Fibroblast of gingiva (primary cell): ENCODE measurements at regions not wholly inside any gene's neighbourhood (a gene's known extent, or its start where the extent isn't known, plus 50 kb on each side); places are given as distances from the start of the nearest gene placed in this dataset.

Source experiments
- DNase-seq: peaks from one replicate; pipeline ENCODE4 v3.0.0-alpha.2; 2011; ENCODE audit warnings: low read depth

- no peak for DNase-seq
Observed at GRCh38 chr2:128984081-128984480, 665.4 kb upstream of the HS6ST1 start.

DNA sequence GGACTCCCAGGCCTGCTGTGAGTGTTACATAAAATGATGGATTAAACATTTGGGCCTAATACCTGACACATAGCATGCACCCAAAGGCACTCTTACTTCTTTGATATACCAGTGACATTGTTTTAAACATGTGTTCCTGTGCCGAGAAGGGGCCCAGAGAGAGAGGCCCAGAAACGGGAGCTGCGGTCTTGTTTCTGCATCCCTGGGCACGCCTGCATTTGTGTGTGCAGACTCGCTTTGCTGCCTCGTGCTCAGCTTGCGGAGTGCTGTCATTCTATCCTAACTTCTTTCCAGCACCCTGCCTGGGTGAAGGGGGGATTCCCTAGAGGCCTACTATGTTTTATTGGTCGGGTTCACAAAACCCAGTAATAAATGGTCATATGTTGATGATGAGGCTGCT lies 666.2 kb upstream of the HS6ST1 start:
- no peak for DNase-seq

GRCh38 chr2:128986026-128986715 lies 667.5 kb upstream of the HS6ST1 start:
- DNase-seq = no peak

- DNase-seq = no peak
Observed at GRCh38 chr2:128986867-128987268, 668.2 kb upstream of the HS6ST1 start.

DNA sequence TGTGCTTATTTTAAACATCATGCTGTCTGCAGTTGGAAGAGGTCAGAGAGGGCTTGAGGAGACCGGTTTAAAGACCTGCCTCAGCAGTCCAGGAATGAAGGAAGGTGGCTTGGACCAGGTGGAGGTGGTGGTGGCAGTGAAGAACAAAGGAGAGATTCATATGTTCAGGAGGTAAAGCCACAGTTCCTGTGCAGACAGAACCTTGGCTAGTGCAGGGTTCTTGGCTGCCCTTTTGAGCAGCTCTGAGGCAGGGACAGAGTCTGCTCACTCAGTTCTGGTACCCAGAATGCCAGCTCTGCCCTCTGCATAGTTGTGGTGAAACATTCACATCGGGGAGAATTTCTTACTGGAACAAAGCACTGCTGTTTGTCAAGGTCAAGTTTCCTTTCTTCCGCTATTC lies 669.7 kb upstream of the HS6ST1 start:
- no peak for DNase-seq

DNA sequence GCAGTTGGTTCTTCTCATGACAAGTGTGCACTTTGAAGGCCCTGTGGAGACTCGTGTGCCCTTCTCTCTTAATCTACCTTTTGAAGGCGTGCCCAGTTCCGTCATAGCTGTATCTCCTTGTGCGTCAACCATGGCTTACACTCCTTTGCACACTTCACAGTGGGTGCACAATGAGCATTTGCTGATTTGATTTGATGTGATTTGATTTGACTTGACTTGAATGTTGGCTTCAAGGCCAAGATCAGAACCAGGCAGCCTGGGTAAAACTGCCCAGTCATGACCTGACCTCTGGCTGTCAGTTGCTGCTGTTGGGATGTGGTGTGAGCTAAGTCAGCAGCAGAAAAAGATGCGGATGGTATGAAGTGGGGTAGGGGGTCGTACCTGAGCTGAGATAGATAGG lies 670.3 kb upstream of the HS6ST1 start:
- DNase-seq = no peak

GRCh38 chr2:128995086-128995485 lies 676.4 kb upstream of the HS6ST1 start:
- DNase-seq = no peak

DNA sequence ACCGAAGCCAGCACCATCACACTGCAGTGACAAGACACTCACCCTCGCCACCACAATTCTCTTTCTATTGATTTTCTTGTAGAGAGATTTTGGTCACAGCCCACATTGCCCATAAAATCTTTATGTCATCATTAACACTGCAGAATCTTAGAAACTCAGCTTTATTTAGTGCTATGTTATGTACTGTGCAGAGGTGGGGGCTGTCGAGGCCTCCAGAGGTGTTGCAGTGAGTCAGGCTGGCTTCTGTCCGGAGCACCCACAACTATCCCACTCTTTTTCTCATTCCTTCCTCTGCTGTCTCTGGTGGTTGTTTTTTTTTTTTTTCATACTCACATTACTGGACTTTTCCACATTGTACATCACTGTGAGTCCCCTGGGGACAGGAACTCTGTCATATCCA lies 677.4 kb upstream of the HS6ST1 start:
- DNase-seq = no peak

- DNase-seq = no peak
Observed at GRCh38 chr2:128997166-128997866, 678.6 kb upstream of the HS6ST1 start.

- DNase-seq = no peak
Observed at GRCh38 chr2:129001926-129002325, 683.3 kb upstream of the HS6ST1 start.

GRCh38 chr2:129002751-129003150 lies 684.1 kb upstream of the HS6ST1 start:
- no peak for DNase-seq

DNA sequence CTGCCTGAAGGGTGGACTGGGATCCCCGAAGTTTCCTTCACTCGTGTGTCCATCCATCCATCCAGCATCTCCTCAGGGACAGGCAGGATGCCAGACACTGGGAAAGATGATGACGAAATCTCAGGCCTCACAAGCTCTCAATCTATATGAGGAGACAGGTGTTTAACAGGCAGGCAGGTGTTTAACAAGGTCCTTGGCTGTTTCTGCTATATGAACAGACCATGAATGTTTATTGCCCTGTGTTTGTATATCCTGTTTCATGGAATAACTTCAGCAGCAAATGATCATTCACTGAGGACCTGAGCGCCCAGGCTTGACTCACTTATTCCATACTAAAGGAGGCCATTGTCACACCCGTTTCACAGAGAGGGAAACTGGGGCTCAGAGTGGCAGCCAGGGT lies 685.8 kb upstream of the HS6ST1 start:
- DNase-seq = no peak

DNA sequence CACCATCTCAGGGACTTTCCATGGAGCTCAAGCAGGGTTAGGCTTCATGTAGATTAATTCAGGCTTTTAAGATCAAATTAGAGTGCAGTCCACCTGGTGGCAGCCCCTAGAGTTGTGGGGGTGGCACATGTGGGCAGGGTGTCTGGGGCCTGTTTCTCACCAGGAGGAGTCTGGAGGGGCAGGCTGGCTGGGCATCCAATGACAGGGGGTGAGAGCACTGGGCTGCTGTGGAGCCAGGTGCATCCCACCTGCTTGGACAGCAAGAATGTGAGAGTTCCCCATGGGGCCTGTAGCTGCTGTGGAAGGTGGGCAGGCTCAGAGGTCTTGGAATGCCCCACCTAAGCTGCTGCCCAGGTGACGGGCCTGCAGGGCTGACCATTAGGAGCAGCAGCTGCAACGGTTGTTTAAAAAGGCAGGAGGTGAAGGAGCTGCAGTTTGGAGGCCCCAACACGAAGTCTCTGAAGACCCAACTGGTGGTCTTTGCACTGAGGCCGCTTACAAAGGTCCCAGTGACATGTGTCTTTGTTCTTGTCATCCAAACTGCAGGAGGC lies 686.3 kb upstream of the HS6ST1 start:
- no peak for DNase-seq

GRCh38 chr2:129006135-129006886 lies 687.6 kb upstream of the HS6ST1 start:
- no peak for DNase-seq

GRCh38 chr2:129006901-129007300 lies 688.2 kb upstream of the HS6ST1 start:
- DNase-seq = no peak

DNA sequence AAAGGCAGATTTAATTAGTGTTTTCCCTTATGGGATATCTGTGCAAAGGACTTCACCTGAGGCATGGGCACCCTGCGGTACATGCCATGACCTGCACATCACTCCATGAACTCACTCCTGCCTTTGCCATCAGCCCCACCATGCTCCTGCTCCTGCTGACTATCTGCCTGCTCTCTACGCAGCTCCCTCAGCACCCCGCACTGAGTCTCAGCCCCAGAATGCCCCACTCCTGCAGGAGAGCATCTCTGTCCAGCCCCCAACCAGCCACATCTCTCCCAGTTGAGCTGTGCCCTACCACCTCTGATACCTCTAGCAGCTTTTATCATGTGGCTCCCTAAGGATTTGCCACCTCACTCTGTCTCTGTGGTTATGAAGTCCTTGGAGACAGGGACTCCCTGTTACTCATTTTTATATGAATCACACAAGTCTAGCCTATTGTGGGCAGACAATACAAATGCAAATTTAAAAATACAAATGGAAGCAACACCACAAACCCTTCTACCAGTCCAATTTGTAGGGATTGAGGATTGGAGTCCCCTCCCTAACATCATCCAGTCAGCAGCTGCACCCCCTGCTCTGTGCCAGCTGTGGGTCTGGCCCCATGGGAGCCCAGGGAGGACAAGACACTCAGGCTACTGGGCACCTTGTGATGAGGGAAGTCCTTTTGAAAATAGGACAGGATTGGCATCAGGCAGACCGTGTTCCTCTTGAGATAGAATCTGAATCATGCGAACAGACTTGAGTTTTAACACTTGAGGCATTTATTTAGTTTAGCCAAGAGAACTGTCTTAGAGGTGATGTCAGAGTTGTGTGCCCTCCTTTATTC lies 689.6 kb upstream of the HS6ST1 start:
- DNase-seq = no peak

DNA sequence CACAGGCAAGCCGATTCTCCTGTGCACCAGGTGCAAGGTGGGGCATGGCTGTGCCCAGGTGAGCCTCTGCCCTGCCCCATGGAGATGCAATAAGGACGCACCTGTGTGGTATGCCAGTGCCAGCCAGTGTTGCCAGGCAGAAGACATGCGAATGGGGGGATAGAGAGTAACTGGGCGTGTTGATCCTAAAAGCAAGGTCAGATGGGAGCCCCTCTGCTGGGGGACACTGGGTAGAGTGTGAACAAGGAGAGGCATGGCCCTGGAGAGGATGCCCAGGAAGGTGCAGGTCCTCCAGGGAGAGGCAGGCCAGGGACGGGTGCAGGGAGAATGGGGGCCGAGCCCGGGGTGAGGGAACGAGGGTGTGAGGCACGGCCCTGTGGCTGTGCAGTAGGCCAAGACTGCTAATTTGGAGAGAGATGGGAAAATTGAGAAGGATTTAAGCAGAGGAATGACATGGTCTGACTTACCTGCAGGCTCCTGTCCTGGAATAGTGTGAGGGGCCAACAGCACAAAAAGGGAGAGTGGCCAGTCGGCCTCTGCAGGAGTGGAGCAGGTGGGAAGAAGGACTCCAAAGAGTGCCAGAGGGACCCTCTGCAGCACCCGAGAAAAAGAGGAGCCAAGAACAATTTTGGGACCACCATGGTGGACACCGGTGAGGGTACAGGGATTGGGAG lies 690.4 kb upstream of the HS6ST1 start:
- no peak for DNase-seq

GRCh38 chr2:129009555-129010146 lies 691.0 kb upstream of the HS6ST1 start:
- no peak for DNase-seq

GRCh38 chr2:129010262-129010661 lies 691.6 kb upstream of the HS6ST1 start:
- no peak for DNase-seq

- no peak for DNase-seq
Observed at GRCh38 chr2:129011466-129012061, 692.9 kb upstream of the HS6ST1 start.

DNA sequence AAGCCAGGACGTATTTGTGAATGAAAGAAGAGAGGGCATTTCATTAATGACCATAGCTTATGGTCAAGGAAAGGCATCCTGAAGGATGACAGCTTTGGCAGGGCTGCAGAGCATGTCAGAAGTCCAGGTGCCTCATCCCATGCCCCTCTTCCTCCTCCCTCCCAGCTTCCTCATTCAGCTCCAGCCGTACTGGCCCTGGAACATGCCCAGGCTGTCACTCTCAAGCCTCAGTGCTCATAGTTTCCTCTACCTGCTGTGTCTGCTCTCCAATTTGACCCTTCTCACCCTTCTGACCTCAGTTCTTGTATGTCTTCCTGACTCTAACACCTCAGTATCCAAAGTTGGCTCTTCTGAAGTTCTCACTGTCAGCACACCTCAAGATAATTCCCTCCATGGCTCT lies 695.8 kb upstream of the HS6ST1 start:
- DNase-seq = no peak
